ENCODE measurements at regions not wholly inside any gene's neighbourhood (a gene's known extent, or its start where the extent isn't known, plus 50 kb on each side); places are given as distances from the start of the nearest gene placed in this dataset.

DNA sequence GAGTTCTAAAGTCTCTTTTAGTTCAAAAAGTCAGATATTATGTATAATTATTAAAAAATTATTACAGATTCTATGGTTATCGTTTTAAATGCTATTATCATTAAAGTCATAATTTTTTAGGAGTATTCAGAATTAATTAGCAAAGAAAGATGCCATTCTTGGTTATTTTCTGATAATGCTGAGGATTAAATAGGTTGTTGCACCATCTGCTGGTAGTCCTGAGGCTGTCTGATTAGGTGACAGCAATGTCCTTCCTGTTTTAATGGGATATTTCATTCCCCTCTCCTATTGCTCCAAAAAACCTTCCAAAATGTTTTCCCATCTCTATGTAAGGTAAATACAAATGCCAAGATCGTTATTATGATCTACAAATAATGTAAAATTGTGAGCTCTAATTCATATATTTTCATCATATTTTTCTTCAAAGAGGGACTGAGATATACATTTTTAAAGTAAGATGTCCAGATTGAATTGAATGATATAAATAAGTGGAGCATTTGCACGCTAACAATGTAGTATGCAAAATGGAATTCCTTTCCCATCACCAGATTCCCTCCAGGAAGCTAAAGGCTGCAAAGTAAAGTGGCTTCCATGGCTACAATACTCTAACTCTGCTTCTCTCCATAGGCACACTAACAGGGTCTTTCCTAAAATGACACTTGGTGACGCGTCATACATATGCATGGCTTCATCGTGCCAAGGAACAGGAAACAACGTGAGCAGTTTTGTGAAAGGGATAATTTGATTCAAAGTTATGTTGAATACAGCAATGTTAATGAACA is 58.8 kb upstream of the AKR1E2 start:
- TF ChIP-seq, protein P1, sequence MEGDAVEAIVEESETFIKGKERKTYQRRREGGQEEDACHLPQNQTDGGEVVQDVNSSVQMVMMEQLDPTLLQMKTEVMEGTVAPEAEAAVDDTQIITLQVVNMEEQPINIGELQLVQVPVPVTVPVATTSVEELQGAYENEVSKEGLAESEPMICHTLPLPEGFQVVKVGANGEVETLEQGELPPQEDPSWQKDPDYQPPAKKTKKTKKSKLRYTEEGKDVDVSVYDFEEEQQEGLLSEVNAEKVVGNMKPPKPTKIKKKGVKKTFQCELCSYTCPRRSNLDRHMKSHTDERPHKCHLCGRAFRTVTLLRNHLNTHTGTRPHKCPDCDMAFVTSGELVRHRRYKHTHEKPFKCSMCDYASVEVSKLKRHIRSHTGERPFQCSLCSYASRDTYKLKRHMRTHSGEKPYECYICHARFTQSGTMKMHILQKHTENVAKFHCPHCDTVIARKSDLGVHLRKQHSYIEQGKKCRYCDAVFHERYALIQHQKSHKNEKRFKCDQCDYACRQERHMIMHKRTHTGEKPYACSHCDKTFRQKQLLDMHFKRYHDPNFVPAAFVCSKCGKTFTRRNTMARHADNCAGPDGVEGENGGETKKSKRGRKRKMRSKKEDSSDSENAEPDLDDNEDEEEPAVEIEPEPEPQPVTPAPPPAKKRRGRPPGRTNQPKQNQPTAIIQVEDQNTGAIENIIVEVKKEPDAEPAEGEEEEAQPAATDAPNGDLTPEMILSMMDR (IDR thresholded peaks at IDR 0.05): peak; percentile 76 to 77
- Histone ChIP-seq H3K36me3 (no peaks in the 10 kb centered on the region), H3K27ac (peak overlapping the region; percentile 21 to 22), H3K4me1 (peaks cover 0 to 28% (median 15%) of the 10 kb centered on the region in 4 donors), H3K9me3 (no peaks in the 10 kb centered on the region), H3K27me3 (no peaks in the 10 kb centered on the region), H3K4me3 (no peak overlapping the region)
- intact Hi-C loops (cut with DNase I; ENCODE audit: low total_unique reads): loop anchor here (2.0 to 10.0 kb wide), 2 partner anchors 982 to 1526 kb away; partner anchors contain the start of gene KLF6
- peak in 1 of 2 donors; percentile 28 for DNase-seq

DNA sequence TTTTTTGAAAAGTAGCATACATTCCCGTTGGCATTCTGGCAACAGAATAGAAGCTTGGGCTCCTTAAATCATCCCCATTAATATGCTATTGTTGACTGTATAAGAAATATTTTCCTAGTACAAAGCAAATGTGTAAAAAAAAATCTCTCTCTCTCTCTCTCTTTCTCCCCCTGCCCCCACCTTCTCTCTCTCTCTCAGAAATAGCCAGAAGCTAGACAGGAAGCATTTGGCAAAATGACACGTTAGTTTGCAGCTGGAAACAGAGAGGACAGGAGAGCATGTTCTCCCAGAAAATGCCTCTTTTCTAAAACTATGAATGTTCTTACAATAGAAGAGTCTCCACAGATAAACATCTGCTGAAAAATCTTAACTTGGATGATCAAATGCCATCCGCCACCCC is 59.6 kb upstream of the AKR1E2 start:
- Histone ChIP-seq H3K27me3 (no peaks in the 10 kb centered on the region), H3K9me3 (no peaks in the 10 kb centered on the region), H3K27ac (peak overlapping the region; percentile 21 to 22), H3K4me1 (peaks cover 0 to 22% (median 12%) of the 10 kb centered on the region in 4 donors), H3K36me3 (no peaks in the 10 kb centered on the region), H3K4me3 (no peak overlapping the region)
- intact Hi-C loops (cut with DNase I; ENCODE audit: low total_unique reads): loop anchor here (2.0 to 10.0 kb wide), 2 partner anchors 982 to 1526 kb away; partner anchors contain the start of gene KLF6
- TF ChIP-seq, protein P1 (IDR thresholded peaks at IDR 0.05): no peak
- no peak for DNase-seq

DNA sequence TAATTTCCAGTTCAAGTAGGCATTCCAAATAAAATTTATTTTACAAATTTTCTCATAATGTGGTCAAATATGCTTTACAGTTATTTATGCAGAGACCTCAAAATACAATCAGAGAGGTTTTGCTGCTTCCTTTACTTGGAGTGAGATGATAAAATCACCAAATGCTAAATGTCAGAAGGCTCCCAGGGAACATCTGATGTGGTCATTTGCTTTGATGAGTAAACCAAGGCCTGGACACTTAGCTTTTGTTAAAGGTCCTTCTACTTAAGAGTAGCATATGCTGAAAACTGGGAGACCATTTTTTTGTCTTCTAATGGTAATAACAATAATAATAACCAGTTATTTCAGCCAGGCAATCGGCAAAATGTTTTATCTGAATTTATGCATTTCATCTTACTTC is 60.6 kb upstream of the AKR1E2 start:
- no peaks in the 10 kb centered on the region for H3K9me3 ChIP-seq
- no peaks in the 10 kb centered on the region for H3K27me3 ChIP-seq
- intact Hi-C loops (cut with DNase I; ENCODE audit: low total_unique reads): loop anchor here (10.0 kb wide), 1 partner anchor 981 kb away; the partner anchor contains the start of gene KLF6
- H3K4me1 ChIP-seq: peaks cover 0 to 12% (median 6%) of the 10 kb centered on the region in 4 donors
- no peak overlapping the region for H3K27ac ChIP-seq
- H3K4me3 ChIP-seq: no peak overlapping the region
- no peaks in the 10 kb centered on the region for H3K36me3 ChIP-seq
- DNase-seq: no peak
- TF ChIP-seq, protein P1 (IDR thresholded peaks at IDR 0.05): no peak

DNA sequence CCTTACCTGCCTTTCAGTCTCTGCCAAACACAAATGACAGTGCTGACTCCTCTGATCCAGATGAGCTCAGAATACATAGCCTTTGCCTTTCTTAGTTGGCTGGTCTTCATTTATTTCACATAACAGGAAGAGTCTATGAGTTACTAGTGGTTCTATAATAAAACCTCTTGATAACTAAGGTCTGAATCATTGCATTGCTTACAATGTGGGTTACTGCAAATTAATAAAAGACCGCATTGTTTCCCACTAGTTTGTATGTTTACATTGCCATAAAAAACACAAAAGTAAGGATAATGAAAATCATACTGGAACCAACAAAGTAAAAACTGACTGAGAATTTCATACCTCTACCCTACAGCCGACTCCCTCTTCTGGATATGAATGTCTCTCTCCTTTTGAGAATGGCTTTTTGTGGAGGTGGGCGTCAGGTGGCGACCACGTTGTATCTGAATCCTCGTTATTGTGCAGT is 62.0 kb upstream of the AKR1E2 start:
- no peaks in the 10 kb centered on the region for H3K27me3 ChIP-seq
- no peak for DNase-seq
- no peak overlapping the region for H3K27ac ChIP-seq
- peaks cover 0 to 10% (median 6%) of the 10 kb centered on the region in 4 donors for H3K4me1 ChIP-seq
- intact Hi-C loops (cut with DNase I; ENCODE audit: low total_unique reads): loop anchor here (10.0 kb wide), 1 partner anchor 979 kb away; the partner anchor contains the start of gene KLF6
- no peaks in the 10 kb centered on the region for H3K36me3 ChIP-seq
- TF ChIP-seq, protein P1 (IDR thresholded peaks at IDR 0.05): no peak
- no peaks in the 10 kb centered on the region for H3K9me3 ChIP-seq
- no peak overlapping the region for H3K4me3 ChIP-seq

DNA sequence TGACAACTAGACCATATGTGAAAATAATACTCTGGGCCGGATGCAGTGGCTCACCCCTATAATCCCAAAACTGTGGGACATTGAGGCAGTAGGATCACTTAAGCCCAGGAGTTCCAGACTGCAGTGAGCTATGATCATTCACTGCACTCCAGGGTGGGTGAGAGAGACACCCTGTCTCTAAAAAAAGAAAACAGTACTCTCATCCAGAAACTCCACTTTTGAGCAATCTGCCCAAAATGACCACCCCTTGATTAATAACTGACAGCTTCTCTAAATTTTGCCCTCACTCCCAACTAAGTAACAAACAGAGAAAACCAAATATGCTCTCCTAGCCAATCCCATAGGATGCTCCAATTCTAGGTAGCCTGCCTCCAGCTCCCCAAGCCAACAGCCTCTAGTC is 62.5 kb upstream of the AKR1E2 start:
- intact Hi-C loops (cut with DNase I; ENCODE audit: low total_unique reads): loop anchor here (10.0 kb wide), 1 partner anchor 979 kb away; the partner anchor contains the start of gene KLF6
- H3K36me3 ChIP-seq: no peaks in the 10 kb centered on the region
- no peaks in the 10 kb centered on the region for H3K27me3 ChIP-seq
- no peak for DNase-seq
- H3K9me3 ChIP-seq: no peaks in the 10 kb centered on the region
- H3K27ac ChIP-seq: no peak overlapping the region
- peaks cover 0 to 10% (median 6%) of the 10 kb centered on the region in 4 donors for H3K4me1 ChIP-seq
- TF ChIP-seq, protein P1 (IDR thresholded peaks at IDR 0.05): no peak
- no peak overlapping the region for H3K4me3 ChIP-seq
